HepG2 (cell line): ENCODE measurements at regions not wholly inside any gene's neighbourhood (a gene's known extent, or its start where the extent isn't known, plus 50 kb on each side); places are given as distances from the start of the nearest gene placed in this dataset.

Experiments used
- ATAC-seq: fragments of 200-7000 bp; cut with Tn5 transposase; 3 replicates; pipeline ENCODE4 v1.9.1; 2020; ENCODE audit warnings: mild to moderate bottlenecking, moderate library complexity
- BruUV-seq: library from RNA; stranded (reverse); fragments of 400-500 nt; replicated peaks from 2 replicates; lab custom pipeline; 2021; lab: Mats Ljungman, UMichigan
- CTCF ChIA-PET: fragments of 300-600 bp; formaldehyde crosslinking; extraction: SDS; loops from one replicate; lab custom pipeline; 2021; ENCODE audit warnings: low total read pairs, inconsistent platforms, low intra/inter-chr PET ratio; lab: Yijun Ruan, JAX
- POLR2A ChIA-PET: fragments of 350-600 bp; sonication (Branson Sonifier 250); formaldehyde crosslinking; loops from one replicate; lab custom pipeline; 2020; ENCODE audit warnings: antibody characterized with exemption, inconsistent platforms; lab: Yijun Ruan, JAX
- DNase-seq: peaks from one replicate; pipeline ENCODE4 v3.0.0-alpha.2; 2015; ENCODE audit warnings: low spot score
- FAIRE-seq: peaks from 3 replicates; lab custom pipeline; 2011; peaks lifted over from hg19 to GRCh38; lab: Jason Lieb, UNC
- H2AFZ ChIP-seq: one replicate; pipeline ENCODE4 v1.6.1; 2011; ENCODE audit warnings: low read length, inconsistent platforms
- H3K27ac ChIP-seq: fragments of 300-600 bp; 3 replicates; pipeline ENCODE4 v1.8.0; 2011; ENCODE audit warnings: mixed run types, mild to moderate bottlenecking, mixed read lengths, low read length, inconsistent platforms; ENCODE audit not compliant: insufficient read depth; ENCODE audit errors: extremely low read length
- H3K27me3 ChIP-seq, 2 experiments: fragments of 200-600 bp in 1 of 2; 2 replicates in 1 of 2; 3 replicates in 1 of 2; pipeline versions ENCODE4 v1.6.0 to v1.8.0; 2011; ENCODE audit warnings: low read length in 2 of 2, mild to moderate bottlenecking in 2 of 2, moderate library complexity in 2 of 2, inconsistent platforms in 1 of 2; ENCODE audit not compliant: insufficient read depth in 2 of 2, control insufficient read depth in 1 of 2
- H3K36me3 ChIP-seq, 2 experiments: fragments of 200-600 bp in 1 of 2; replicated peaks in 1 of 2; 2 replicates in 1 of 2; 3 replicates in 1 of 2; pipeline versions ENCODE4 v1.5.1 to v1.8.0; 2011; ENCODE audit warnings: low read length in 2 of 2, inconsistent platforms in 1 of 2; ENCODE audit not compliant: insufficient read depth in 2 of 2, control insufficient read depth in 1 of 2
- H3K4me1 ChIP-seq: 2 replicates; pipeline ENCODE4 v1.5.1; 2012; ENCODE audit warnings: low read length, inconsistent platforms; ENCODE audit not compliant: insufficient read depth
- H3K4me2 ChIP-seq: 2 replicates; pipeline ENCODE4 v1.6.0; 2011; ENCODE audit warnings: low read depth, low read length, inconsistent platforms
- H3K4me3 ChIP-seq, 3 experiments: fragments of 200-600 bp in 1 of 3; sonication (generic), shearing (Covaris generic) in 1 of 3; replicated peaks in 1 of 3; 2 replicates each; pipeline ENCODE4 v1.5.1; 2011 to 2016; ENCODE audit warnings: low read length in 3 of 3, inconsistent platforms in 2 of 3, low read depth in 2 of 3, mild to moderate bottlenecking in 2 of 3, control low read depth in 1 of 3, mixed read lengths in 1 of 3; ENCODE audit not compliant: insufficient read depth in 1 of 3
- H3K79me2 ChIP-seq: one replicate; pipeline ENCODE4 v1.6.1; 2011; ENCODE audit warnings: low read length, inconsistent platforms; ENCODE audit not compliant: insufficient read depth
- H3K9ac ChIP-seq: 2 replicates; pipeline ENCODE4 v1.6.0; 2011; ENCODE audit warnings: mild to moderate bottlenecking, low read depth, low read length, inconsistent platforms; ENCODE audit not compliant: insufficient read depth
- H3K9me3 ChIP-seq: 2 replicates; pipeline ENCODE4 v1.5.1; 2012; ENCODE audit warnings: mild to moderate bottlenecking, low read length
- H4K20me1 ChIP-seq: 2 replicates; pipeline ENCODE4 v1.6.0; 2011; ENCODE audit warnings: inconsistent platforms, mild to moderate bottlenecking, low read length, moderate library complexity; ENCODE audit not compliant: insufficient read depth
- DR1 ChIP-seq: sonication (generic); formaldehyde crosslinking; IDR thresholded peaks from 2 replicates; pipeline ENCODE4 v1.8.0; 2021; ENCODE audit warnings: mild to moderate bottlenecking, missing genetic modification reagents, inconsistent platforms
- SP1 ChIP-seq, 2 experiments: fragments of 450-650 bp in 1 of 2; sonication (generic) in 1 of 2; formaldehyde crosslinking in 1 of 2; IDR thresholded peaks; 2 replicates each; pipeline versions ENCODE4 v1.4.0 to v1.6.1; 2016 to 2020; ENCODE audit warnings: missing genetic modification reagents in 1 of 2
- WGBS: methylation state at CpG from one replicate; pipeline ENCODE4 v1.1.6; 2017; ENCODE audit warnings: low lambda C conversion rate; 5-methylcytosine and 5-hydroxymethylcytosine counted together
- in situ Hi-C: cut with HindIII; loops from 2 replicates; pipeline ENCODE4 v1.10.0; 2017; ENCODE audit warnings: low pct_unique_long_range_greater_than_20kb; ENCODE audit not compliant: extremely low pct_ligation_motif_present
- intact Hi-C: fragments of 100-400 bp; cut with micrococcal nuclease; formaldehyde crosslinking; loops from one replicate; pipeline ENCODE4 v1.10.0; 2022; ENCODE audit not compliant: unreplicated experiment
- TF ChIP-seq, protein P1 (sequence below): sonication (generic); formaldehyde crosslinking; IDR thresholded peaks from 2 replicates; pipeline ENCODE4 v1.4.0; 2020; ENCODE audit warnings: missing genetic modification reagents; ENCODE audit errors: not compliant biosample characterization
- TF ChIP-seq, protein P2 (sequence below): sonication (generic); formaldehyde crosslinking; IDR thresholded peaks from 2 replicates; pipeline ENCODE4 v1.4.0; 2020; ENCODE audit warnings: missing genetic modification reagents

DNA sequence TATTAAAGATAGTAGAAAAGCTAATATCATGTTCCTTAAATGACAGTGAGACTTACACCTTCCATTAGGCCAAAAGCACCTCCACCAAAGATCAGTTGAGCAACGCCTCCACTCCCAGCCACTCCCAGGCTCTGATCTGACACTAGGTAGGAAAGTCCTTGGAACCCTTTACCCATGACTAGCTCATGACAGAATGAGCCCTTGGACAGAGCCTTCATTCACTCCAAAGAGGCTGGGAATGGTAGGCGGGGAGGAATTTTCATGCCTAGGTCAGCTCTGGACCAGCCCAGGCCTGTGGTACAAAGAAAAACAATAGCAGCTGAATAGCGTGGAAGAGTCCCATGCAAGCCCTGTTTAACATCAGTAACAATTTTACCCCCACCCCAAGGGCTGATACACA lies 493.7 kb downstream of the NR2F1-AS1 start:
- FAIRE-seq, result no peak
- Histone ChIP-seq H2AFZ (no peak overlapping the region), H3K27ac (no peak overlapping the region), H3K9ac (no peak overlapping the region), H3K4me2 (no peak overlapping the region), H3K9me3 (no peaks in the 10 kb centered on the region), H3K27me3 (no peaks in the 10 kb centered on the region), H3K36me3 (no peaks in the 10 kb centered on the region), H4K20me1 (no peaks in the 10 kb centered on the region), H3K4me1 (peaks cover 7% of the 10 kb centered on the region), H3K4me3 (no peak overlapping the region), H3K79me2 (no peaks in the 10 kb centered on the region)
- ChIA-PET CTCF (no interaction called here), POLR2A (no interaction called here)
- intact Hi-C loops, result no loop called here
- TF ChIP-seq, protein P1, sequence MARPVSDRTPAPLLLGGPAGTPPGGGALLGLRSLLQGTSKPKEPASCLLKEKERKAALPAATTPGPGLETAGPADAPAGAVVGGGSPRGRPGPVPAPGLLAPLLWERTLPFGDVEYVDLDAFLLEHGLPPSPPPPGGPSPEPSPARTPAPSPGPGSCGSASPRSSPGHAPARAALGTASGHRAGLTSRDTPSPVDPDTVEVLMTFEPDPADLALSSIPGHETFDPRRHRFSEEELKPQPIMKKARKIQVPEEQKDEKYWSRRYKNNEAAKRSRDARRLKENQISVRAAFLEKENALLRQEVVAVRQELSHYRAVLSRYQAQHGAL (CRISPR knock-in tag), result no peak
- TF ChIP-seq DR1 (CRISPR knock-in tag) (no peak), SP1 (IDR thresholded peaks at IDR 0.05) (no peak), SP1 (CRISPR knock-in tag; IDR thresholded peaks at IDR 0.05) (no peak)
- TF ChIP-seq, protein P2, sequence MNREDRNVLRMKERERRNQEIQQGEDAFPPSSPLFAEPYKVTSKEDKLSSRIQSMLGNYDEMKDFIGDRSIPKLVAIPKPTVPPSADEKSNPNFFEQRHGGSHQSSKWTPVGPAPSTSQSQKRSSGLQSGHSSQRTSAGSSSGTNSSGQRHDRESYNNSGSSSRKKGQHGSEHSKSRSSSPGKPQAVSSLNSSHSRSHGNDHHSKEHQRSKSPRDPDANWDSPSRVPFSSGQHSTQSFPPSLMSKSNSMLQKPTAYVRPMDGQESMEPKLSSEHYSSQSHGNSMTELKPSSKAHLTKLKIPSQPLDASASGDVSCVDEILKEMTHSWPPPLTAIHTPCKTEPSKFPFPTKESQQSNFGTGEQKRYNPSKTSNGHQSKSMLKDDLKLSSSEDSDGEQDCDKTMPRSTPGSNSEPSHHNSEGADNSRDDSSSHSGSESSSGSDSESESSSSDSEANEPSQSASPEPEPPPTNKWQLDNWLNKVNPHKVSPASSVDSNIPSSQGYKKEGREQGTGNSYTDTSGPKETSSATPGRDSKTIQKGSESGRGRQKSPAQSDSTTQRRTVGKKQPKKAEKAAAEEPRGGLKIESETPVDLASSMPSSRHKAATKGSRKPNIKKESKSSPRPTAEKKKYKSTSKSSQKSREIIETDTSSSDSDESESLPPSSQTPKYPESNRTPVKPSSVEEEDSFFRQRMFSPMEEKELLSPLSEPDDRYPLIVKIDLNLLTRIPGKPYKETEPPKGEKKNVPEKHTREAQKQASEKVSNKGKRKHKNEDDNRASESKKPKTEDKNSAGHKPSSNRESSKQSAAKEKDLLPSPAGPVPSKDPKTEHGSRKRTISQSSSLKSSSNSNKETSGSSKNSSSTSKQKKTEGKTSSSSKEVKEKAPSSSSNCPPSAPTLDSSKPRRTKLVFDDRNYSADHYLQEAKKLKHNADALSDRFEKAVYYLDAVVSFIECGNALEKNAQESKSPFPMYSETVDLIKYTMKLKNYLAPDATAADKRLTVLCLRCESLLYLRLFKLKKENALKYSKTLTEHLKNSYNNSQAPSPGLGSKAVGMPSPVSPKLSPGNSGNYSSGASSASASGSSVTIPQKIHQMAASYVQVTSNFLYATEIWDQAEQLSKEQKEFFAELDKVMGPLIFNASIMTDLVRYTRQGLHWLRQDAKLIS (CRISPR knock-in tag), result no peak
- no TSS peak for BruUV-seq
- in situ Hi-C loops, result no loop called here
- 94% methylated on average over 3 of the region's 3 CpGs for WGBS
- ATAC-seq, result no peak
- no peak for DNase-seq
